Mesenchymal stem cell (in vitro differentiated cells and primary cell): ENCODE measurements at regions not wholly inside any gene's neighbourhood (a gene's known extent, or its start where the extent isn't known, plus 50 kb on each side); places are given as distances from the start of the nearest gene placed in this dataset.

Experiments
- DNase-seq: peaks from one replicate; pipeline ENCODE4 v3.0.0-alpha.2; 2013
- H2AFZ ChIP-seq: one replicate; pipeline ENCODE4 v1.6.1; 2013; ENCODE audit warnings: low read depth, mild to moderate bottlenecking, control low read depth, inconsistent platforms, low read length, moderate library complexity
- H2AK5ac ChIP-seq: 2 replicates; pipeline ENCODE4 v1.6.1; 2013; ENCODE audit warnings: low read length, moderate library complexity, mild to moderate bottlenecking, inconsistent platforms; ENCODE audit not compliant: severe bottlenecking
- H2BK120ac ChIP-seq: one replicate; pipeline ENCODE4 v1.6.1; 2013; ENCODE audit warnings: low read depth, mild to moderate bottlenecking, inconsistent platforms, low read length, moderate library complexity
- H2BK12ac ChIP-seq, 2 experiments: one replicate each; pipeline ENCODE4 v1.6.1; 2013; ENCODE audit warnings: inconsistent platforms in 2 of 2, low read length in 2 of 2, mild to moderate bottlenecking in 2 of 2, moderate library complexity in 2 of 2, control low read depth in 1 of 2
- H2BK15ac ChIP-seq: one replicate; pipeline ENCODE4 v1.6.1; 2013; ENCODE audit warnings: mild to moderate bottlenecking, low read depth, inconsistent platforms; ENCODE audit not compliant: poor library complexity, severe bottlenecking
- H2BK5ac ChIP-seq: 2 replicates; pipeline ENCODE4 v1.6.1; 2013; ENCODE audit warnings: low read depth, mild to moderate bottlenecking, low read length, control low read depth, inconsistent platforms; ENCODE audit not compliant: poor library complexity, severe bottlenecking
- H3K14ac ChIP-seq, 2 experiments: one replicate each; pipeline ENCODE4 v1.6.1; 2013; ENCODE audit warnings: inconsistent platforms in 2 of 2, low read length in 2 of 2, control low read depth in 1 of 2, mild to moderate bottlenecking in 1 of 2, moderate library complexity in 1 of 2
- H3K18ac ChIP-seq, 2 experiments: one replicate each; pipeline ENCODE4 v1.6.1; 2013; ENCODE audit warnings: inconsistent platforms in 2 of 2, low read length in 2 of 2, control low read depth in 1 of 2, low read depth in 1 of 2, mild to moderate bottlenecking in 1 of 2
- H3K23ac ChIP-seq, 2 experiments: one replicate each; pipeline ENCODE4 v1.6.1; 2013; ENCODE audit warnings: inconsistent platforms in 2 of 2, low read length in 2 of 2, mild to moderate bottlenecking in 2 of 2, moderate library complexity in 2 of 2, control low read depth in 1 of 2
- H3K27ac ChIP-seq: 2 replicates; pipeline ENCODE4 v1.5.1; 2013; ENCODE audit warnings: mild to moderate bottlenecking, moderate library complexity, low read length, control low read depth, inconsistent platforms; ENCODE audit not compliant: poor library complexity, severe bottlenecking
- H3K27me3 ChIP-seq, 2 experiments: 2 replicates each; pipeline versions ENCODE4 v1.6.1 to v1.7.0; 2013; ENCODE audit warnings: low read length in 2 of 2, mild to moderate bottlenecking in 2 of 2, moderate library complexity in 2 of 2, control low read depth in 1 of 2, inconsistent platforms in 1 of 2; ENCODE audit not compliant: control insufficient read depth in 1 of 2, insufficient read depth in 1 of 2
- H3K36me3 ChIP-seq, 2 experiments: 2 replicates each; pipeline versions ENCODE4 v1.6.1 to v1.7.0; 2013; ENCODE audit warnings: low read length in 2 of 2, control low read depth in 1 of 2, inconsistent platforms in 1 of 2, low read depth in 1 of 2, mild to moderate bottlenecking in 1 of 2; ENCODE audit not compliant: insufficient read depth in 2 of 2, control insufficient read depth in 1 of 2
- H3K4ac ChIP-seq, 2 experiments: one replicate each; pipeline ENCODE4 v1.6.1; 2013; ENCODE audit warnings: inconsistent platforms in 2 of 2, low read length in 2 of 2, mild to moderate bottlenecking in 2 of 2, moderate library complexity in 2 of 2, control low read depth in 1 of 2, low read depth in 1 of 2
- H3K4me1 ChIP-seq: 2 replicates; pipeline ENCODE4 v1.6.1; 2013; ENCODE audit warnings: low read depth, low read length, control low read depth; ENCODE audit not compliant: control insufficient read depth, insufficient read depth
- H3K4me2 ChIP-seq: 2 replicates; pipeline ENCODE4 v1.6.1; 2013; ENCODE audit warnings: low read length, mild to moderate bottlenecking, inconsistent platforms; ENCODE audit not compliant: poor library complexity, severe bottlenecking
- H3K4me3 ChIP-seq, 2 experiments: 2 replicates each; pipeline versions ENCODE4 v1.5.1 to v1.7.0; 2013; ENCODE audit warnings: low read length in 2 of 2, mild to moderate bottlenecking in 2 of 2, control low read depth in 1 of 2, low read depth in 1 of 2; ENCODE audit not compliant: insufficient read depth in 1 of 2
- H3K79me1 ChIP-seq: replicated peaks from 2 replicates; pipeline ENCODE4 v1.6.1; 2013; ENCODE audit warnings: mild to moderate bottlenecking, control low read depth, low read length, inconsistent platforms; ENCODE audit not compliant: poor library complexity, severe bottlenecking
- H3K9ac ChIP-seq: 2 replicates; pipeline ENCODE4 v1.7.0; 2013; ENCODE audit warnings: mild to moderate bottlenecking, low read length, moderate library complexity
- H3K9me3 ChIP-seq: 2 replicates; pipeline ENCODE4 v1.7.0; 2013; ENCODE audit warnings: mild to moderate bottlenecking, low read length; ENCODE audit not compliant: control insufficient read depth
- H4K8ac ChIP-seq: one replicate; pipeline ENCODE4 v1.6.1; 2013; ENCODE audit warnings: inconsistent platforms, mild to moderate bottlenecking, low read length, moderate library complexity
- H4K91ac ChIP-seq: one replicate; pipeline ENCODE4 v1.6.1; 2013; ENCODE audit warnings: mild to moderate bottlenecking, low read length, inconsistent platforms
- WGBS: methylation state at CpG from one replicate; pipeline ENCODE4 v1.1.7; 2013; ENCODE audit warnings: mixed read lengths; 5-methylcytosine and 5-hydroxymethylcytosine counted together

GRCh38 chr13:106061781-106062180, 473.7 kb downstream of the EFNB2 start:
- Histone ChIP-seq H3K4me3 (no peak overlapping the region), H2BK15ac (no peak overlapping the region), H2BK5ac (no peak overlapping the region), H3K36me3 (no peaks in the 10 kb centered on the region), H3K79me1 (no peaks in the 10 kb centered on the region), H4K8ac (no peak overlapping the region), H3K9me3 (no peaks in the 10 kb centered on the region), H2BK120ac (no peak overlapping the region), H2BK12ac (no peak overlapping the region), H2AFZ (no peak overlapping the region), H2AK5ac (no peak overlapping the region), H3K4ac (no peak overlapping the region), H3K23ac (no peak overlapping the region), H3K27me3 (no peaks in the 10 kb centered on the region), H3K9ac (no peak overlapping the region), H3K18ac (no peak overlapping the region), H4K91ac (no peak overlapping the region), H3K14ac (no peak overlapping the region), H3K4me2 (no peak overlapping the region), H3K4me1 (peaks cover 3% of the 10 kb centered on the region), H3K27ac (no peak overlapping the region)
- 87% methylated on average over 9 of the region's 11 CpGs for WGBS
- no peak for DNase-seq

GRCh38 chr13:106056851-106057250, 478.6 kb downstream of the EFNB2 start:
- DNase-seq, result no peak
- H3K4me3 ChIP-seq, result no peak overlapping the region
- H2BK5ac ChIP-seq, result no peak overlapping the region
- H3K36me3 ChIP-seq, result no peaks in the 10 kb centered on the region
- H3K9ac ChIP-seq, result no peak overlapping the region
- WGBS, result 96% methylated on average over 2 of the region's 2 CpGs
- no peak overlapping the region for H4K91ac ChIP-seq
- no peak overlapping the region for H2BK15ac ChIP-seq
- H3K23ac ChIP-seq, result no peak overlapping the region
- H3K4ac ChIP-seq, result no peak overlapping the region
- no peak overlapping the region for H2BK12ac ChIP-seq
- H3K27me3 ChIP-seq, result no peaks in the 10 kb centered on the region
- H3K18ac ChIP-seq, result peak overlapping the region in 1 of 2 experiments; percentile 30
- H2AK5ac ChIP-seq, result no peak overlapping the region
- no peak overlapping the region for H3K14ac ChIP-seq
- no peak overlapping the region for H2AFZ ChIP-seq
- H3K4me1 ChIP-seq, result peaks cover 2% of the 10 kb centered on the region
- H3K27ac ChIP-seq, result no peak overlapping the region
- no peak overlapping the region for H2BK120ac ChIP-seq
- H3K79me1 ChIP-seq, result no peaks in the 10 kb centered on the region
- H3K4me2 ChIP-seq, result no peak overlapping the region
- H3K9me3 ChIP-seq, result no peaks in the 10 kb centered on the region
- no peak overlapping the region for H4K8ac ChIP-seq

GRCh38 chr13:106052200-106052767, 483.2 kb downstream of the EFNB2 start:
- Histone ChIP-seq H3K23ac (no peak overlapping the region), H4K8ac (peak overlapping the region; percentile 27), H2AK5ac (no peak overlapping the region), H3K4me1 (peaks cover 2% of the 10 kb centered on the region), H3K36me3 (no peaks in the 10 kb centered on the region), H3K79me1 (no peaks in the 10 kb centered on the region), H2BK5ac (no peak overlapping the region), H3K18ac (peak overlapping the region in 1 of 2 experiments; percentile 13), H2BK15ac (no peak overlapping the region), H3K14ac (no peak overlapping the region), H3K4me3 (no peak overlapping the region), H3K9ac (no peak overlapping the region), H2AFZ (no peak overlapping the region), H2BK12ac (peak overlapping the region in 1 of 2 experiments; percentile 29), H4K91ac (no peak overlapping the region), H3K4ac (no peak overlapping the region), H2BK120ac (no peak overlapping the region), H3K4me2 (no peak overlapping the region), H3K9me3 (no peaks in the 10 kb centered on the region), H3K27me3 (no peaks in the 10 kb centered on the region), H3K27ac (no peak overlapping the region)
- whole genome bisulfite sequencing, result 43% methylated on average over 7 of the region's 8 CpGs
- DNase-seq, result peak; percentile 73

- no peaks in the 10 kb centered on the region for H3K36me3 ChIP-seq
- no peak for DNase-seq
- H4K91ac ChIP-seq, result no peak overlapping the region
- H3K4me2 ChIP-seq, result no peak overlapping the region
- H3K9ac ChIP-seq, result no peak overlapping the region
- WGBS, result 94% methylated on average over 5 of the region's 5 CpGs
- H4K8ac ChIP-seq, result no peak overlapping the region
- no peak overlapping the region for H3K18ac ChIP-seq
- no peaks in the 10 kb centered on the region for H3K27me3 ChIP-seq
- H2BK12ac ChIP-seq, result no peak overlapping the region
- peaks cover 2% of the 10 kb centered on the region for H3K4me1 ChIP-seq
- no peaks in the 10 kb centered on the region for H3K79me1 ChIP-seq
- H3K4ac ChIP-seq, result no peak overlapping the region
- no peak overlapping the region for H2AFZ ChIP-seq
- no peak overlapping the region for H3K23ac ChIP-seq
- no peak overlapping the region for H3K14ac ChIP-seq
- H3K4me3 ChIP-seq, result no peak overlapping the region
- H3K9me3 ChIP-seq, result no peaks in the 10 kb centered on the region
- no peak overlapping the region for H2AK5ac ChIP-seq
- H2BK5ac ChIP-seq, result no peak overlapping the region
- H2BK120ac ChIP-seq, result no peak overlapping the region
- H3K27ac ChIP-seq, result no peak overlapping the region
- no peak overlapping the region for H2BK15ac ChIP-seq
Measured at GRCh38 chr13:106049171-106049570, 486.3 kb downstream of the EFNB2 start.
